GM21529 (cell line): ENCODE measurements at regions not wholly inside any gene's neighbourhood (a gene's known extent, or its start where the extent isn't known, plus 50 kb on each side); places are given as distances from the start of the nearest gene placed in this dataset.

Experiments used
- ATAC-seq: cut with Tn5 transposase; IDR thresholded peaks from one replicate; pipeline ENCODE4 v1.9.1; 2021; ENCODE audit not compliant: unreplicated experiment

- ATAC-seq, result no peak
These were observed 119.0 kb upstream of the CELF4 start for GRCh38 chr18:37684590-37684989.

GRCh38 chr18:37684183-37684582, 118.6 kb upstream of the CELF4 start:
- ATAC-seq, result no peak

GRCh38 chr18:37680911-37681310, 115.3 kb upstream of the CELF4 start:
- no peak for ATAC-seq

- ATAC-seq, result no peak
These were observed 110.7 kb upstream of the CELF4 start for GRCh38 chr18:37676276-37676675.

- ATAC-seq, result no peak
These were observed 110.1 kb upstream of the CELF4 start for GRCh38 chr18:37675699-37676098.

GRCh38 chr18:37674570-37674969, 109.0 kb upstream of the CELF4 start:
- no peak for ATAC-seq

- ATAC-seq, result no peak
These were observed 108.1 kb upstream of the CELF4 start for GRCh38 chr18:37673671-37674070.

- no peak for ATAC-seq
These were observed 107.5 kb upstream of the CELF4 start for GRCh38 chr18:37672932-37673595.

- ATAC-seq, result no peak
These were observed 106.4 kb upstream of the CELF4 start for GRCh38 chr18:37672001-37672400.

GRCh38 chr18:37671530-37671929, 105.9 kb upstream of the CELF4 start:
- no peak for ATAC-seq

GRCh38 chr18:37671119-37671518, 105.5 kb upstream of the CELF4 start:
- ATAC-seq, result no peak

- ATAC-seq, result no peak
These were observed 104.5 kb upstream of the CELF4 start for GRCh38 chr18:37669991-37670534.

- no peak for ATAC-seq
These were observed 103.6 kb upstream of the CELF4 start for GRCh38 chr18:37668971-37669747.

GRCh38 chr18:37667836-37668235, 102.2 kb upstream of the CELF4 start:
- no peak for ATAC-seq

GRCh38 chr18:37666991-37667390, 101.4 kb upstream of the CELF4 start:
- no peak for ATAC-seq

GRCh38 chr18:37666451-37666850, 100.9 kb upstream of the CELF4 start:
- ATAC-seq, result no peak

- ATAC-seq, result no peak
These were observed 99.7 kb upstream of the CELF4 start for GRCh38 chr18:37665346-37665745.

- ATAC-seq, result no peak
These were observed 97.8 kb upstream of the CELF4 start for GRCh38 chr18:37663446-37663845.

GRCh38 chr18:37662546-37663339, 97.1 kb upstream of the CELF4 start:
- ATAC-seq, result no peak

- ATAC-seq, result no peak
These were observed 96.5 kb upstream of the CELF4 start for GRCh38 chr18:37662099-37662498.

- ATAC-seq, result no peak
These were observed 95.9 kb upstream of the CELF4 start for GRCh38 chr18:37661478-37661877.

GRCh38 chr18:37661061-37661460, 95.5 kb upstream of the CELF4 start:
- ATAC-seq, result no peak
